Neural progenitor cell (in vitro differentiated cells): ENCODE measurements at regions not wholly inside any gene's neighbourhood (a gene's known extent, or its start where the extent isn't known, plus 50 kb on each side); places are given as distances from the start of the nearest gene placed in this dataset.

Source experiments
- DNase-seq: peaks from one replicate; pipeline ENCODE4 v3.0.0-alpha.2; 2016; ENCODE audit warnings: low spot score
- H2AFZ ChIP-seq: fragments of 200-600 bp; sonication (generic); replicated peaks from 2 replicates; pipeline ENCODE4 v1.6.1; 2016; ENCODE audit warnings: antibody characterized with exemption
- H3F3A ChIP-seq: fragments of 200-600 bp; sonication (generic); 2 replicates; pipeline ENCODE4 v1.6.1; 2016; ENCODE audit warnings: antibody characterized with exemption, low read depth
- H3K27ac ChIP-seq: fragments of 200-600 bp; sonication (generic); 2 replicates; pipeline ENCODE4 v1.5.1; 2016; ENCODE audit warnings: mild to moderate bottlenecking
- H3K27me3 ChIP-seq: fragments of 200-600 bp; sonication (generic); 2 replicates; pipeline ENCODE4 v1.6.1; 2016; ENCODE audit warnings: mild to moderate bottlenecking, moderate library complexity
- H3K36me3 ChIP-seq: fragments of 200-600 bp; sonication (generic); 2 replicates; pipeline ENCODE4 v1.5.1; 2016
- H3K4me1 ChIP-seq: fragments of 200-600 bp; sonication (generic); 2 replicates; pipeline ENCODE4 v1.6.1; 2016; ENCODE audit warnings: mixed run types
- H3K4me2 ChIP-seq: fragments of 200-600 bp; sonication (generic); 2 replicates; pipeline ENCODE4 v1.6.1; 2016
- H3K4me3 ChIP-seq: fragments of 200-600 bp; sonication (generic); 2 replicates; pipeline ENCODE4 v1.5.1; 2016
- H3K79me2 ChIP-seq: fragments of 200-600 bp; sonication (generic); 2 replicates; pipeline ENCODE4 v1.6.1; 2016; ENCODE audit warnings: low read depth
- H3K9ac ChIP-seq: fragments of 200-600 bp; sonication (generic); 2 replicates; pipeline ENCODE4 v1.6.1; 2016
- H3K9me3 ChIP-seq: fragments of 200-600 bp; sonication (generic); 2 replicates; pipeline ENCODE4 v1.5.1; 2016; ENCODE audit warnings: low read depth
- H4K20me1 ChIP-seq: fragments of 200-600 bp; sonication (generic); 2 replicates; pipeline ENCODE4 v1.6.1; 2016; ENCODE audit warnings: low read depth
- H3K27ac Mint-ChIP-seq: 3 replicates; pipeline ENCODE4 v1.8.0; 2021; ENCODE audit warnings: mixed read lengths
- H3K27me3 Mint-ChIP-seq: 2 replicates; pipeline ENCODE4 v1.8.0; 2022; ENCODE audit warnings: low read depth, mild to moderate bottlenecking, inconsistent platforms, moderate library complexity, mixed read lengths; ENCODE audit not compliant: insufficient read depth
- H3K36me3 Mint-ChIP-seq: 3 replicates; pipeline ENCODE4 v1.8.0; 2021; ENCODE audit warnings: mixed read lengths
- H3K4me1 Mint-ChIP-seq: 3 replicates; pipeline ENCODE4 v1.8.0; 2021; ENCODE audit warnings: mixed read lengths
- H3K4me3 Mint-ChIP-seq: 3 replicates; pipeline ENCODE4 v1.8.0; 2021; ENCODE audit warnings: mild to moderate bottlenecking, moderate library complexity, mixed read lengths
- H3K9me3 Mint-ChIP-seq: 3 replicates; pipeline ENCODE4 v1.8.0; 2020; ENCODE audit warnings: mixed read lengths
- CTCF ChIP-seq: fragments of 200-600 bp; sonication (generic); IDR thresholded peaks from 2 replicates; pipeline ENCODE4 v1.5.1; 2017; ENCODE audit warnings: antibody characterized with exemption, mild to moderate bottlenecking
- EZH2 ChIP-seq: fragments of 200-600 bp; sonication (generic); IDR thresholded peaks from 2 replicates; pipeline ENCODE4 v1.6.1; 2017; ENCODE audit warnings: antibody characterized with exemption, mild to moderate bottlenecking, moderate library complexity
- EZH2phosphoT487 ChIP-seq: fragments of 200-600 bp; sonication (generic); IDR thresholded peaks from 2 replicates; pipeline ENCODE4 v1.6.1; 2017; ENCODE audit warnings: antibody characterized with exemption

GRCh38 chr6:14458669-14459266, 341.2 kb downstream of the CD83 start:
- Mint-ChIP-seq H3K4me1 (no peaks in the 10 kb centered on the region), H3K27ac (no peak overlapping the region), H3K27me3 (peaks cover 6% of the 10 kb centered on the region), H3K9me3 (peaks cover 11% of the 10 kb centered on the region), H3K4me3 (no peak overlapping the region), H3K36me3 (no peaks in the 10 kb centered on the region)
- Histone ChIP-seq H4K20me1 (no peaks in the 10 kb centered on the region), H3F3A (no peaks in the 10 kb centered on the region), H3K4me1 (no peaks in the 10 kb centered on the region), H3K4me2 (no peak overlapping the region), H3K4me3 (no peak overlapping the region), H2AFZ (no peak overlapping the region), H3K36me3 (no peaks in the 10 kb centered on the region), H3K79me2 (no peaks in the 10 kb centered on the region), H3K27me3 (no peaks in the 10 kb centered on the region), H3K27ac (no peak overlapping the region), H3K9ac (no peak overlapping the region), H3K9me3 (no peaks in the 10 kb centered on the region)
- TF ChIP-seq EZH2phosphoT487 = no peak
- no peak for TF ChIP-seq EZH2
- TF ChIP-seq CTCF = no peak
- DNase-seq = no peak

- Mint-ChIP-seq H3K9me3 (peaks cover 11% of the 10 kb centered on the region), H3K27ac (no peak overlapping the region), H3K4me3 (no peak overlapping the region), H3K36me3 (no peaks in the 10 kb centered on the region), H3K27me3 (peaks cover 6% of the 10 kb centered on the region), H3K4me1 (no peaks in the 10 kb centered on the region)
- TF ChIP-seq EZH2phosphoT487 (no peak), EZH2 (no peak), CTCF (no peak)
- Histone ChIP-seq H4K20me1 (no peaks in the 10 kb centered on the region), H3K4me1 (no peaks in the 10 kb centered on the region), H3K27me3 (no peaks in the 10 kb centered on the region), H3K4me2 (no peak overlapping the region), H3K9ac (no peak overlapping the region), H3K79me2 (no peaks in the 10 kb centered on the region), H3K36me3 (no peaks in the 10 kb centered on the region), H3K27ac (no peak overlapping the region), H3K9me3 (no peaks in the 10 kb centered on the region), H2AFZ (no peak overlapping the region), H3F3A (no peaks in the 10 kb centered on the region), H3K4me3 (no peak overlapping the region)
- no peak for DNase-seq
Observed at GRCh38 chr6:14459315-14459714, 341.7 kb downstream of the CD83 start.

GRCh38 chr6:14460556-14460955, 343.0 kb downstream of the CD83 start:
- H3K9me3 ChIP-seq = no peaks in the 10 kb centered on the region
- H3K27me3 ChIP-seq = no peaks in the 10 kb centered on the region
- H3K4me1 Mint-ChIP-seq = no peaks in the 10 kb centered on the region
- H3F3A ChIP-seq = no peaks in the 10 kb centered on the region
- no peaks in the 10 kb centered on the region for H3K36me3 ChIP-seq
- no peaks in the 10 kb centered on the region for H3K4me1 ChIP-seq
- H4K20me1 ChIP-seq = no peaks in the 10 kb centered on the region
- no peaks in the 10 kb centered on the region for H3K79me2 ChIP-seq
- H3K9ac ChIP-seq = no peak overlapping the region
- TF ChIP-seq EZH2phosphoT487 = no peak
- no peak for TF ChIP-seq EZH2
- TF ChIP-seq CTCF = no peak
- no peak overlapping the region for H2AFZ ChIP-seq
- H3K4me3 Mint-ChIP-seq = no peak overlapping the region
- H3K36me3 Mint-ChIP-seq = no peaks in the 10 kb centered on the region
- no peak overlapping the region for H3K27ac ChIP-seq
- H3K4me3 ChIP-seq = no peak overlapping the region
- H3K27ac Mint-ChIP-seq = no peak overlapping the region
- DNase-seq = no peak
- H3K4me2 ChIP-seq = no peak overlapping the region
- H3K27me3 Mint-ChIP-seq = peaks cover 6% of the 10 kb centered on the region
- peaks cover 8% of the 10 kb centered on the region for H3K9me3 Mint-ChIP-seq
